ENCODE measurements at regions not wholly inside any gene's neighbourhood (a gene's known extent, or its start where the extent isn't known, plus 50 kb on each side); places are given as distances from the start of the nearest gene placed in this dataset.
A peak's percentile ranks its signal among the peaks of the same experiment; 100 is the strongest.

DNA sequence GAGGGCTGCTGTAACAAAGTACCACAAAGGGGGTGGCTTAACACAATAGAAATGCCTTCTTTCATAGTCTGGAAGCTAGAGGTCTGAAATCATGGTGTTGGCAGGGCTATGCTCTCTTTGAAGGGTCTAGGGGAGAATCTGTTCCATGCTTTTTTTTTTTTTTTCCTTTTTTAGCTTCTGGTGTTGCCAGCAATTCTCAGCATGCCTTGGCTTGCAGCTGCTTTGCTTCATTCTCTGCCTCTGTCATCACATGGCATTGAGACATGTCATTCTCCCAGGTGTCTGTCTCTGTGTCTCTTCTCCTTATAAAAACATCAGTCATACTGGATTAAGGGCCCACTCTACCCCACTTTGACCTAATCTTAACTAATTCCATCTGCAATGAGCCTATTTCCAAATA, 78.6 kb upstream of the BOD1L1 start:
- H3K4me2 ChIP-seq (ENCODE audit: low read depth, low read length): peak overlapping the region; percentile 61
- no peak for DNase-seq
- H2AFZ ChIP-seq (ENCODE audit: low read length): peak overlapping the region; percentile 59

DNA sequence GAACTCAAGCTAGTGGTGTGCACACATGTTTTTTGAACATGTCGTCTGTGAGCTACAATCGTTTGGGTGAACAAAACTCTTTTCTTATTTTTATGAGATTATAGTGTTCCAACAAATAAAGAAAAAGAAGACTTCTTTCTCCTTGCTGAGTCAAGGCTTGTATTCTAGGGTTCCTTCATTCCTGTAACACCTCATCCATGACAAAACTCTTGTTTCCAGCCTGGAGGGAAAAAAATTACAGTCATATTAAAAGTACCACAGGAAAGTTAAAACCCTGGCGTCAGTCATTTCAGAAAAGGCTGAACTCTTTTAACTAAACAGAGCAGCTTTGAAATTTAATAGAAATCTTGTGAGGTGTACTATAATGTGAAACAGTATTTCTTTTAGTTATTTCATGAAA, 79.2 kb upstream of the BOD1L1 start:
- Histone ChIP-seq H3K27ac (ENCODE audit: low read length) (peak overlapping the region; percentile 82; the same call in 1 of the 2 replicates), H3K9ac (ENCODE audit: low read length) (no peak overlapping the region), H3K9me2 (replicated peaks; ENCODE audit: insufficient read depth, low read length) (no peaks in the 10 kb centered on the region), H3K4me2 (ENCODE audit: low read depth, low read length) (no peak overlapping the region), H2AFZ (ENCODE audit: low read length) (peak overlapping the region; percentile 59; the same call in 1 of the 2 replicates), H3K79me2 (ENCODE audit: low read length) (no peaks in the 10 kb centered on the region), H3K9me3 (replicated peaks; ENCODE audit: insufficient read depth, low read length) (no peaks in the 10 kb centered on the region), H3F3A (ENCODE audit: insufficient read depth, low read length) (peaks cover 12% of the 10 kb centered on the region), H4K20me1 (ENCODE audit: insufficient read depth, low read length) (no peaks in the 10 kb centered on the region), H3K4me1 (ENCODE audit: low read length) (peaks cover 32% of the 10 kb centered on the region), H3K36me3 (replicated peaks; ENCODE audit: insufficient read depth, low read length) (no peaks in the 10 kb centered on the region), H3K4me3 (ENCODE audit: low read length) (no peak overlapping the region), H3K27me3 (replicated peaks; ENCODE audit: insufficient read depth, low read length) (no peaks in the 10 kb centered on the region)
- TF ChIP-seq, protein P1, sequence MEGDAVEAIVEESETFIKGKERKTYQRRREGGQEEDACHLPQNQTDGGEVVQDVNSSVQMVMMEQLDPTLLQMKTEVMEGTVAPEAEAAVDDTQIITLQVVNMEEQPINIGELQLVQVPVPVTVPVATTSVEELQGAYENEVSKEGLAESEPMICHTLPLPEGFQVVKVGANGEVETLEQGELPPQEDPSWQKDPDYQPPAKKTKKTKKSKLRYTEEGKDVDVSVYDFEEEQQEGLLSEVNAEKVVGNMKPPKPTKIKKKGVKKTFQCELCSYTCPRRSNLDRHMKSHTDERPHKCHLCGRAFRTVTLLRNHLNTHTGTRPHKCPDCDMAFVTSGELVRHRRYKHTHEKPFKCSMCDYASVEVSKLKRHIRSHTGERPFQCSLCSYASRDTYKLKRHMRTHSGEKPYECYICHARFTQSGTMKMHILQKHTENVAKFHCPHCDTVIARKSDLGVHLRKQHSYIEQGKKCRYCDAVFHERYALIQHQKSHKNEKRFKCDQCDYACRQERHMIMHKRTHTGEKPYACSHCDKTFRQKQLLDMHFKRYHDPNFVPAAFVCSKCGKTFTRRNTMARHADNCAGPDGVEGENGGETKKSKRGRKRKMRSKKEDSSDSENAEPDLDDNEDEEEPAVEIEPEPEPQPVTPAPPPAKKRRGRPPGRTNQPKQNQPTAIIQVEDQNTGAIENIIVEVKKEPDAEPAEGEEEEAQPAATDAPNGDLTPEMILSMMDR (IDR thresholded peaks at IDR 0.05; ENCODE audit: low read length): no peak
- TF ChIP-seq EZH2phosphoT487 (IDR thresholded peaks at IDR 0.05; ENCODE audit: low read length) (no peak), EZH2 (optimal IDR thresholded peaks at IDR 0.05; ENCODE audit: low read depth, low read length) (no peak)
- no peak for DNase-seq

More for the DNA sequence above, 78.6 kb upstream of the BOD1L1 start:
- H3K9me2 ChIP-seq (replicated peaks; ENCODE audit: insufficient read depth, low read length): no peaks in the 10 kb centered on the region
- H3K27me3 ChIP-seq (replicated peaks; ENCODE audit: insufficient read depth, low read length): no peaks in the 10 kb centered on the region
- H3K4me3 ChIP-seq (ENCODE audit: low read length): no peak overlapping the region
- TF ChIP-seq, protein P1 (IDR thresholded peaks at IDR 0.05; ENCODE audit: low read length): no peak
- TF ChIP-seq EZH2 (optimal IDR thresholded peaks at IDR 0.05; ENCODE audit: low read depth, low read length): no peak
- no peak for TF ChIP-seq EZH2phosphoT487 (IDR thresholded peaks at IDR 0.05; ENCODE audit: low read length)
- H3K4me1 ChIP-seq (ENCODE audit: low read length): peaks cover 26% of the 10 kb centered on the region
- no peaks in the 10 kb centered on the region for H3K36me3 ChIP-seq (replicated peaks; ENCODE audit: insufficient read depth, low read length)
- H4K20me1 ChIP-seq (ENCODE audit: insufficient read depth, low read length): no peaks in the 10 kb centered on the region
- peaks cover 12% of the 10 kb centered on the region for H3F3A ChIP-seq (ENCODE audit: insufficient read depth, low read length)
- no peaks in the 10 kb centered on the region for H3K9me3 ChIP-seq (replicated peaks; ENCODE audit: insufficient read depth, low read length)
- peak overlapping the region; percentile 44; the same call in 1 of the 2 replicates for H3K9ac ChIP-seq (ENCODE audit: low read length)
- peak overlapping the region; percentile 82 for H3K27ac ChIP-seq (ENCODE audit: low read length)
- no peaks in the 10 kb centered on the region for H3K79me2 ChIP-seq (ENCODE audit: low read length)

DNA sequence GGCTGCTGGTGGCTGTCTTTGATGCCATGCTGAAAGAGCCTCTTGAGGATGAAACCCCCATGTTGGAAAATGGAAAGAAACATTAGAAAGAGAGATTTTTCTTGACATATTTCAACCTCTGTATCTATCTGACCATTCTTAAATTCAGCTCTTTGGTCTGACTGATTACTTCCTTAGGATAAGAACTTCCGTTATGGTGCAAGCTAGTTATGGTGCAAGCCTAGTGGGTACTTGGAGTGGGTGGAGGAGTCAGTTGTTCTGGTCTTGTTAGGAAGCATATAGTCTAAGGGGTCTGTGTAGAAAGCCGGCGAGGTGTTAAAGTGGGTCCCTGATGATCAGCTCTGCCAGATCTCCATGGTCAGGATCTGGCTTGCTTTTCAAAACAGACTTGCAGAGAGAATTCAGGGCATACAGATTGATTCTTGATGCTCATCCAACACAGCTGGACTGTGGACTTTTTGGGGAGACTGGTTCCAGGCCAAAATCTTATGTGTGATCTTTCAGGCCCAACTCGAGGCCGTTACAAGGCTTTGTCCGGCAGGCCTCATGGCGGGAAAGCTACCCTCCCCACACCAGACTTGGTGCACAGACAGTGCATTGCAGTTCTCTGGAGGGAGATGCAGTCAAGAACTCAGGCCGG, 82.8 kb upstream of the BOD1L1 start:
- DNase-seq: no peak

More for the DNA sequence above, 82.8 kb upstream of the BOD1L1 start:
- H3K4me1 ChIP-seq (ENCODE audit: low read length): peaks cover 22% of the 10 kb centered on the region
- H3F3A ChIP-seq (ENCODE audit: insufficient read depth, low read length): peaks cover 11% of the 10 kb centered on the region
- H3K36me3 ChIP-seq (replicated peaks; ENCODE audit: insufficient read depth, low read length): no peaks in the 10 kb centered on the region
- no peaks in the 10 kb centered on the region for H3K9me2 ChIP-seq (replicated peaks; ENCODE audit: insufficient read depth, low read length)
- no peak overlapping the region for H3K4me3 ChIP-seq (ENCODE audit: low read length)
- H2AFZ ChIP-seq (ENCODE audit: low read length): no peak overlapping the region
- no peaks in the 10 kb centered on the region for H3K27me3 ChIP-seq (replicated peaks; ENCODE audit: insufficient read depth, low read length)
- H3K9me3 ChIP-seq (replicated peaks; ENCODE audit: insufficient read depth, low read length): no peaks in the 10 kb centered on the region
- no peak overlapping the region for H3K27ac ChIP-seq (ENCODE audit: low read length)
- no peaks in the 10 kb centered on the region for H3K79me2 ChIP-seq (ENCODE audit: low read length)
- H3K4me2 ChIP-seq (ENCODE audit: low read depth, low read length): no peak overlapping the region
- H4K20me1 ChIP-seq (ENCODE audit: insufficient read depth, low read length): no peaks in the 10 kb centered on the region
- H3K9ac ChIP-seq (ENCODE audit: low read length): no peak overlapping the region
- TF ChIP-seq, protein P1 (IDR thresholded peaks at IDR 0.05; ENCODE audit: low read length): no peak
- TF ChIP-seq EZH2phosphoT487 (IDR thresholded peaks at IDR 0.05; ENCODE audit: low read length) (no peak), EZH2 (optimal IDR thresholded peaks at IDR 0.05; ENCODE audit: low read depth, low read length) (no peak)

All from MM.1S (cell line).